Vagina (tissue), 2 donors: ENCODE measurements at regions not wholly inside any gene's neighbourhood (a gene's known extent, or its start where the extent isn't known, plus 50 kb on each side); places are given as distances from the start of the nearest gene placed in this dataset.

ENCODE experiments used
- POLR2A ChIP-seq, 2 donors: fragments of 450-650 bp; IDR thresholded peaks; one replicate each; pipeline ENCODE4 v1.6.1; 2017; ENCODE audit warnings: antibody characterized with exemption in 2 of 2, mild to moderate bottlenecking in 2 of 2, moderate library complexity in 2 of 2
- POLR2AphosphoS5 ChIP-seq, 2 donors: sonication (generic); formaldehyde crosslinking; IDR thresholded peaks; one replicate each; pipeline ENCODE4 v1.9.0; 2017; ENCODE audit warnings: antibody characterized with exemption in 2 of 2, mild to moderate bottlenecking in 2 of 2, low read depth in 1 of 2; ENCODE audit not compliant: insufficient read depth in 1 of 2
- TF ChIP-seq, protein P1 (sequence below), 3 experiments: fragments of 450-650 bp in 2 of 3; fragments of 200-600 bp in 1 of 3; sonication (generic) in 1 of 3; IDR thresholded peaks; one replicate each; pipeline ENCODE4 v1.5.1; 2017 to 2019; ENCODE audit warnings: antibody characterized with exemption in 3 of 3, mild to moderate bottlenecking in 2 of 3, moderate library complexity in 2 of 3

- TF ChIP-seq POLR2A (IDR thresholded peaks at IDR 0.05) (no peak), POLR2AphosphoS5 (IDR thresholded peaks at IDR 0.05; ENCODE audit: insufficient read depth in 1 of 2, low read depth in 1 of 2) (no peak)
- TF ChIP-seq, protein P1, sequence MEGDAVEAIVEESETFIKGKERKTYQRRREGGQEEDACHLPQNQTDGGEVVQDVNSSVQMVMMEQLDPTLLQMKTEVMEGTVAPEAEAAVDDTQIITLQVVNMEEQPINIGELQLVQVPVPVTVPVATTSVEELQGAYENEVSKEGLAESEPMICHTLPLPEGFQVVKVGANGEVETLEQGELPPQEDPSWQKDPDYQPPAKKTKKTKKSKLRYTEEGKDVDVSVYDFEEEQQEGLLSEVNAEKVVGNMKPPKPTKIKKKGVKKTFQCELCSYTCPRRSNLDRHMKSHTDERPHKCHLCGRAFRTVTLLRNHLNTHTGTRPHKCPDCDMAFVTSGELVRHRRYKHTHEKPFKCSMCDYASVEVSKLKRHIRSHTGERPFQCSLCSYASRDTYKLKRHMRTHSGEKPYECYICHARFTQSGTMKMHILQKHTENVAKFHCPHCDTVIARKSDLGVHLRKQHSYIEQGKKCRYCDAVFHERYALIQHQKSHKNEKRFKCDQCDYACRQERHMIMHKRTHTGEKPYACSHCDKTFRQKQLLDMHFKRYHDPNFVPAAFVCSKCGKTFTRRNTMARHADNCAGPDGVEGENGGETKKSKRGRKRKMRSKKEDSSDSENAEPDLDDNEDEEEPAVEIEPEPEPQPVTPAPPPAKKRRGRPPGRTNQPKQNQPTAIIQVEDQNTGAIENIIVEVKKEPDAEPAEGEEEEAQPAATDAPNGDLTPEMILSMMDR (IDR thresholded peaks at IDR 0.05) = no peak
Observed at GRCh38 chr7:84603545-84603944, 409.0 kb upstream of the SEMA3A start.
